HepG2 (cell line): ENCODE measurements at regions not wholly inside any gene's neighbourhood (a gene's known extent, or its start where the extent isn't known, plus 50 kb on each side); places are given as distances from the start of the nearest gene placed in this dataset.

Source experiments
- BHLHE40 ChIP-seq: IDR thresholded peaks from 2 replicates; pipeline ENCODE4 v1.6.1; 2011; ENCODE audit warnings: low read length, improper control_type of control experiment
- BRD4 ChIP-seq: sonication (generic); formaldehyde crosslinking; IDR thresholded peaks from 2 replicates; pipeline ENCODE4 v1.4.0; 2020; ENCODE audit warnings: missing genetic modification reagents
- CENPX ChIP-seq: sonication (generic); formaldehyde crosslinking; IDR thresholded peaks from 2 replicates; pipeline ENCODE4 v1.9.0; 2021; ENCODE audit warnings: mild to moderate bottlenecking, missing genetic modification reagents, moderate library complexity
- DPF2 ChIP-seq: sonication (generic); formaldehyde crosslinking; IDR thresholded peaks from 2 replicates; pipeline ENCODE4 v1.4.0; 2020; ENCODE audit warnings: mild to moderate bottlenecking, low read depth, missing genetic modification reagents, borderline replicate concordance
- MTA3 ChIP-seq: sonication (generic); formaldehyde crosslinking; IDR thresholded peaks from 2 replicates; pipeline ENCODE4 v1.4.0; 2020; ENCODE audit warnings: missing genetic modification reagents
- NAIF1 ChIP-seq: sonication (generic); formaldehyde crosslinking; IDR thresholded peaks from 2 replicates; pipeline ENCODE4 v1.5.0; 2020; ENCODE audit warnings: mild to moderate bottlenecking, missing genetic modification reagents, borderline replicate concordance
- NFIC ChIP-seq: IDR thresholded peaks from 2 replicates; pipeline ENCODE4 v1.6.1; 2012; ENCODE audit warnings: mild to moderate bottlenecking, low read length, inconsistent platforms
- NPAS2 ChIP-seq: sonication (generic); formaldehyde crosslinking; IDR thresholded peaks from 2 replicates; pipeline ENCODE4 v1.8.0; 2022; ENCODE audit warnings: mild to moderate bottlenecking, missing genetic modification reagents, borderline replicate concordance
- PRDM10 ChIP-seq: sonication (generic); formaldehyde crosslinking; IDR thresholded peaks from 2 replicates; pipeline ENCODE4 v1.4.0; 2020; ENCODE audit warnings: low read depth, missing genetic modification reagents
- SAFB2 ChIP-seq: sonication (generic); formaldehyde crosslinking; IDR thresholded peaks from 2 replicates; pipeline ENCODE4 v1.5.1; 2020; ENCODE audit warnings: missing genetic modification reagents, low read depth, mild to moderate bottlenecking, borderline replicate concordance
- SCMH1 ChIP-seq: sonication (generic); formaldehyde crosslinking; IDR thresholded peaks from 2 replicates; pipeline ENCODE4 v1.9.0; 2021; ENCODE audit warnings: missing genetic modification reagents, mild to moderate bottlenecking, borderline replicate concordance
- THYN1 ChIP-seq: sonication (generic); formaldehyde crosslinking; IDR thresholded peaks from 2 replicates; pipeline ENCODE4 v1.8.1; 2023; ENCODE audit warnings: low read depth, mild to moderate bottlenecking, moderate library complexity, missing genetic modification reagents, borderline replicate concordance
- YEATS4 ChIP-seq: sonication (generic); formaldehyde crosslinking; IDR thresholded peaks from 2 replicates; pipeline ENCODE4 v1.4.0; 2020; ENCODE audit warnings: missing genetic modification reagents, borderline replicate concordance
- ZBTB21 ChIP-seq: sonication (generic); formaldehyde crosslinking; IDR thresholded peaks from 2 replicates; pipeline ENCODE4 v1.4.0; 2020; ENCODE audit warnings: missing genetic modification reagents
- ZBTB26 ChIP-seq: IDR thresholded peaks from 2 replicates; pipeline ENCODE4 v1.6.1; 2016; ENCODE audit warnings: missing compliant biosample characterization, missing genetic modification reagents, borderline replicate concordance
- ZC3H4 ChIP-seq: sonication (generic); formaldehyde crosslinking; IDR thresholded peaks from 2 replicates; pipeline ENCODE4 v1.4.0; 2020; ENCODE audit warnings: missing genetic modification reagents, borderline replicate concordance
- ZFP1 ChIP-seq: IDR thresholded peaks from 2 replicates; pipeline ENCODE4 v1.6.1; 2016
- ZHX1 ChIP-seq: sonication (generic); formaldehyde crosslinking; IDR thresholded peaks from 2 replicates; pipeline ENCODE4 v1.8.1; 2022; ENCODE audit warnings: low read depth, mild to moderate bottlenecking, missing genetic modification reagents
- ZMYM4 ChIP-seq: sonication (generic); formaldehyde crosslinking; IDR thresholded peaks from 2 replicates; pipeline ENCODE4 v1.8.1; 2023; ENCODE audit warnings: mild to moderate bottlenecking, missing genetic modification reagents
- ZNF30 ChIP-seq: sonication (generic); formaldehyde crosslinking; IDR thresholded peaks from 2 replicates; pipeline ENCODE4 v1.5.0; 2020; ENCODE audit warnings: mild to moderate bottlenecking, missing genetic modification reagents
- ZNF616 ChIP-seq: sonication (generic); formaldehyde crosslinking; IDR thresholded peaks from 2 replicates; pipeline ENCODE4 v1.5.0; 2020; ENCODE audit warnings: low read depth, mild to moderate bottlenecking, missing genetic modification reagents
- ZNF704 ChIP-seq: sonication (generic); formaldehyde crosslinking; IDR thresholded peaks from 2 replicates; pipeline ENCODE4 v1.8.1; 2023; ENCODE audit warnings: mild to moderate bottlenecking, inconsistent platforms, moderate library complexity, missing genetic modification reagents, borderline replicate concordance

GRCh38 chr2:16546128-16546754 is 119.4 kb downstream of the CYRIA start (continued):
- TF ChIP-seq ZNF616 (CRISPR knock-in tag), result no peak
- TF ChIP-seq SAFB2, result no peak
- no peak for TF ChIP-seq SCMH1 (CRISPR knock-in tag)
- TF ChIP-seq MTA3, result no peak
- no peak for TF ChIP-seq BHLHE40
- TF ChIP-seq ZBTB26 (CRISPR knock-in tag), result no peak
- no peak for TF ChIP-seq THYN1 (CRISPR knock-in tag)
- no peak for TF ChIP-seq ZHX1 (CRISPR knock-in tag)
- TF ChIP-seq YEATS4, result no peak
- no peak for TF ChIP-seq NAIF1 (CRISPR knock-in tag)
- TF ChIP-seq CENPX (CRISPR knock-in tag), result no peak
- TF ChIP-seq ZNF704 (CRISPR knock-in tag), result no peak
- TF ChIP-seq ZFP1, result no peak
- no peak for TF ChIP-seq ZBTB21 (CRISPR knock-in tag)
- no peak for TF ChIP-seq ZNF30 (CRISPR knock-in tag)
- no peak; the same call in 1 of the 2 replicates for TF ChIP-seq ZMYM4 (CRISPR knock-in tag)
- TF ChIP-seq ZC3H4 (CRISPR knock-in tag), result no peak
- no peak for TF ChIP-seq BRD4 (CRISPR knock-in tag)
- no peak for TF ChIP-seq PRDM10 (CRISPR knock-in tag)
- no peak for TF ChIP-seq NPAS2 (CRISPR knock-in tag)
- TF ChIP-seq DPF2 (CRISPR knock-in tag), result no peak
- no peak for TF ChIP-seq NFIC
